Activated CD4-positive, alpha-beta T cell treated with anti-CD3 and anti-CD28 coated beads, Interleukin-2, amount 10 ng/mL, durations not matched to agents 24 days and 14 days (primary cell): ENCODE measurements at regions not wholly inside any gene's neighbourhood (a gene's known extent, or its start where the extent isn't known, plus 50 kb on each side); places are given as distances from the start of the nearest gene placed in this dataset.
"Not testable (repeated sequence)": the region's sequence is repeated elsewhere in the genome, so short reads cannot be mapped to it uniquely, and the experiment has no call there.

Source experiments
- DNase-seq: peaks from one replicate; pipeline ENCODE4 v3.0.0; 2022
- H3K27ac Mint-ChIP-seq: one replicate; pipeline ENCODE4 v1.8.0; 2022; ENCODE audit warnings: mild to moderate bottlenecking, mixed read lengths
- H3K27me3 Mint-ChIP-seq: one replicate; pipeline ENCODE4 v1.8.0; 2022; ENCODE audit warnings: mixed read lengths
- H3K36me3 Mint-ChIP-seq: one replicate; pipeline ENCODE4 v1.8.0; 2022; ENCODE audit warnings: low read depth, mild to moderate bottlenecking, mixed read lengths
- H3K4me1 Mint-ChIP-seq: one replicate; pipeline ENCODE4 v1.8.0; 2021; ENCODE audit warnings: mixed read lengths
- H3K4me3 Mint-ChIP-seq: one replicate; pipeline ENCODE4 v1.8.0; 2022; ENCODE audit warnings: mild to moderate bottlenecking, moderate library complexity, mixed read lengths
- H3K9me3 Mint-ChIP-seq: one replicate; pipeline ENCODE4 v1.8.0; 2021; ENCODE audit warnings: mixed read lengths
- intact Hi-C: fragments of 100-400 bp; cut with micrococcal nuclease; formaldehyde crosslinking; loops from one replicate; pipeline ENCODE4 v1.15.1; 2023

DNA sequence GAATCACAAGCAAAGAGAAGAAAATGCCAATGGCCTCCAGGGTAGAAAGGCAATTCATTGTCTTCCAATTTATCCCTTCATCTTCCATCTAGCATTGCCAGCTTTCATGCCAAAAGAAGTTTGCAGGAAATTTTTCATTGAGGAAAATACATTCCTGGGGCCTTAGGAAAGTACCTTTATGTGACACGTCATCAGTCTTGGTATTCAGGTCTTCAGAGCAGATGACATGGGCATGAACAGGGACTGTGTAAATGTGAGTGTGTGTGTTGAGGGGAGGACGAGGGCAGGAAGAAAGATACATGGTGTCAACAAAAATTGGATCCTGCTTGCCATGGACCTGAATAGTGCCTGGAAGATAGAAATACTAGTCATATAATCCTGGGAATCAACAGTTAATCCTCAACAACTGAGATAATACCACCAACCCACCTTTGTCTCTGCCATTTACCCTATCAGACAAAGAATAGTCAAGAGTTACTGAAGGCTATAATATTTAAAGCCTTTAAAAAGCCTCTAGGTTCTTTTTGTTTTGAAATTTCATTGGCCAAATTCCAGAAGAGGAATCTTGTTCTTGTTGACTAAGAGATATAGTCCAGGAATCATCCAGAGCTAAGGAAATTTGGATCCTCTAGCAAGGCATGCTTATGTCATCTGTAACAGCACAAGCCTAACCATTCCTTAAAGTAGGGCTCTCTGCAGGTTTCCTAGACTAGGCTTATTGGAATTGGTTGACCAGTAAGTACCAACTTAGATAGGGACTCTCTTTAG, 405.8 kb upstream of the SASH1 start:
- Mint-ChIP-seq H3K36me3 (no peaks in the 10 kb centered on the region), H3K4me3 (no peak overlapping the region), H3K27me3 (no peaks in the 10 kb centered on the region), H3K27ac (no peak overlapping the region), H3K9me3 (no peaks in the 10 kb centered on the region), H3K4me1 (no peaks in the 10 kb centered on the region)
- intact Hi-C loops, result no loop called here
- no peak for DNase-seq

GRCh38 chr6:147941143-147941542, 401.5 kb upstream of the SASH1 start:
- Mint-ChIP-seq H3K36me3 (no peaks in the 10 kb centered on the region), H3K9me3 (no peaks in the 10 kb centered on the region), H3K27me3 (no peaks in the 10 kb centered on the region), H3K4me1 (no peaks in the 10 kb centered on the region), H3K4me3 (no peak overlapping the region), H3K27ac (no peak overlapping the region)
- intact Hi-C loops, result no loop called here
- no peak for DNase-seq

GRCh38 chr6:147942363-147942762, 400.3 kb upstream of the SASH1 start:
- no peak overlapping the region for H3K27ac Mint-ChIP-seq
- H3K4me3 Mint-ChIP-seq, result no peak overlapping the region
- H3K36me3 Mint-ChIP-seq, result no peaks in the 10 kb centered on the region
- intact Hi-C loops, result no loop called here
- no peaks in the 10 kb centered on the region for H3K9me3 Mint-ChIP-seq
- no peak for DNase-seq
- H3K27me3 Mint-ChIP-seq, result no peaks in the 10 kb centered on the region
- no peaks in the 10 kb centered on the region for H3K4me1 Mint-ChIP-seq

DNA sequence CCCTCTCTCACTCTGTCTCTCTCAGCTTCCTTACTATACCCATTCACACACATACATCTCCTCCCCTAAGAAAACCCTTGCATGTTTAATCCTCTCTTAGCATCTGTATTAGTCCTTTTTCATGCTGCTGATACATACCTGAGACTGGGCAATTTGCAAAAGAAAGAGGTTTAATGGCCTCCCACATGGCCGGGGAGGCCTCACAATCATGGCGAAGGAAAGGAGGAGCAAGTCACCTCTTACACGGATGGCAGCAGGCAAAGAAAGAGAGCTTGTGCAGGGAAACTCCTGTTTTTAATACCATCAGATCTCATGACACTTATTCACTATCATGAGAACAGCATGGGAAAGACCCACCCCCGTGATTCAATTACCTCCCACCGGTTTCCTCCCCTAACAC, 398.5 kb upstream of the SASH1 start:
- Mint-ChIP-seq H3K4me1 (no peaks in the 10 kb centered on the region), H3K27ac (no peak overlapping the region), H3K9me3 (no peaks in the 10 kb centered on the region), H3K36me3 (no peaks in the 10 kb centered on the region), H3K27me3 (no peaks in the 10 kb centered on the region), H3K4me3 (no peak overlapping the region)
- intact Hi-C loops, result no loop called here
- no peak for DNase-seq

DNA sequence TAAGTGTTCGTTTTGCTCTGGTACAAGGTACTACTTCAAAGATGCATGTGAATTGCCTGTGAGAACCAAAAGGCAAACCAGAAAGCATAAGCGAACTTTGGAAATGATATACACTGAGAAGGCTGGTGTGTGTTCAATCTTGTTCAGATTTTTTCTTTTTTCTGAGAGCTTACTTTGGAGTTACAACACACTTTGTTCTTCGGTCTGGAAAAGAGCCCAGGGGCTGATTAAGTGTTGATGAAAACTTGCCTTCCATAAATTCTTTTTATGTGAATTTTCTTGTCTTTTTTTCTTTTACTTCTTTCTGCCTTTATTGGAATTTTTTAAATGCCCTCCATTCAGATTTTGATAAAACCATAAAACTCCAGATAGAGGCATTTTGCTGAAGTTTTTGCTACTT, 395.1 kb upstream of the SASH1 start:
- intact Hi-C loops, result no loop called here
- H3K9me3 Mint-ChIP-seq, result no peaks in the 10 kb centered on the region

DNA sequence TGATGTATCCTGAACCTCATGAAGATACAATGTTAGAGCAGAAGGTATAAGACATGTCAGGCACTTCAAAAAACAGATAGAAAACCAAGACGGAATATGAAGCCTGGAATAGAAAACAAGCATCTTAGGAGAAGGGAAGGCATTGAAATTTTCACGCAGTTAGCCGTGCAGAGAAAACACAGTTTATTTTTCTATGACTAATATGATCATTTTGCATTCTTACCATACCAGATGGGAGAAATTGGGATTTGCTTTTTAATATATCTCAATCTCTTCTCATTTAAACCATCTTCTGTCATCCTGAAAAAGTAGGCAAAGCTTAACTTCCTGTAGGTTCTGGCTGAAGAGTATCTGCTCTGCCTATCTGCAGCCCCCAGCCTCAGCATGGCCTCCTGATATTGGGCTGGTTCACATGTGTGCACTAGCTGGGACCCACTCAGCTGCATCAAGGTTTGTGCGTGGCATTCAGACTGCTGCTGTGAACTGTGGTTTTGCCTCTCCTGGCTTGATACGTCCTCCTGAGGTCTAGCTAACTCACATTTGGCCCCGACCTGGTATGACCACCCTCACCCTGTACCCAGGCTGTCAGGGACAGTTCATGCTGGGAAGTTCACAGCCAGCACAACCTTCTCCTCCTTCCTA, 392.5 kb upstream of the SASH1 start:
- DNase-seq, result no peak
- H3K36me3 Mint-ChIP-seq, result no peaks in the 10 kb centered on the region
- H3K4me3 Mint-ChIP-seq, result no peak overlapping the region
- no peaks in the 10 kb centered on the region for H3K4me1 Mint-ChIP-seq
- H3K9me3 Mint-ChIP-seq, result no peaks in the 10 kb centered on the region
- H3K27ac Mint-ChIP-seq, result no peak overlapping the region
- intact Hi-C loops, result no loop called here
- H3K27me3 Mint-ChIP-seq, result no peaks in the 10 kb centered on the region

More for the DNA sequence above, 395.1 kb upstream of the SASH1 start:
- H3K4me3 Mint-ChIP-seq, result no peak overlapping the region
- DNase-seq, result no peak
- no peaks in the 10 kb centered on the region for H3K4me1 Mint-ChIP-seq
- H3K27me3 Mint-ChIP-seq, result no peaks in the 10 kb centered on the region
- no peak overlapping the region for H3K27ac Mint-ChIP-seq
- no peaks in the 10 kb centered on the region for H3K36me3 Mint-ChIP-seq

GRCh38 chr6:147950623-147950987, 392.0 kb upstream of the SASH1 start:
- intact Hi-C loops, result no loop called here
- Mint-ChIP-seq H3K9me3 (no peaks in the 10 kb centered on the region), H3K27me3 (no peaks in the 10 kb centered on the region), H3K4me3 (no peak overlapping the region), H3K4me1 (no peaks in the 10 kb centered on the region), H3K36me3 (no peaks in the 10 kb centered on the region), H3K27ac (no peak overlapping the region)
- DNase-seq, result no peak

DNA sequence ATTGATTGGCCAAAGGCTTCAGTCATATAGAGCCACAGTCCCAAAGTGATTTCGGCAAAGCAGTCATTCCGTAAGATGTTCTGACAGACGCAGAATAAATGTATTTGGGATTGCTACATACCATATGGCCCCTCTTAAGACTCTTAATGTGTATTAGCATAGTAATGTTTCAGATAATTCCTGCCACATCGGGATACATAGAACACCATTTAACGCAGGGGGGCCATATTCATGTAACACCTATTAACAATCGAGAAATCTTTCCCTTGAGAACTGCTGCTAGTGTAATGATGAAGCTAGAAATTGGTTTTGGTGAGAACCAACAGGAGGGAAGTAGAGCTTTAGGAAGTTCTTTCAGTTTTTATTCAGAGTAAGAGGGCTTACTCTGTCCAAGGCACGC, 390.9 kb upstream of the SASH1 start:
- Mint-ChIP-seq H3K27ac (no peak overlapping the region), H3K4me3 (no peak overlapping the region), H3K36me3 (no peaks in the 10 kb centered on the region), H3K27me3 (no peaks in the 10 kb centered on the region), H3K9me3 (no peaks in the 10 kb centered on the region), H3K4me1 (no peaks in the 10 kb centered on the region)
- DNase-seq, result no peak
- intact Hi-C loops, result no loop called here

- no peak for DNase-seq
- Mint-ChIP-seq H3K27me3 (no peaks in the 10 kb centered on the region), H3K4me3 (no peak overlapping the region), H3K4me1 (no peaks in the 10 kb centered on the region), H3K9me3 (no peaks in the 10 kb centered on the region), H3K36me3 (no peaks in the 10 kb centered on the region), H3K27ac (no peak overlapping the region)
- intact Hi-C loops, result no loop called here
Observed at GRCh38 chr6:147954938-147955337, 387.7 kb upstream of the SASH1 start.

- Mint-ChIP-seq H3K27ac (no peak overlapping the region), H3K9me3 (no peaks in the 10 kb centered on the region), H3K4me1 (no peaks in the 10 kb centered on the region), H3K36me3 (no peaks in the 10 kb centered on the region), H3K4me3 (no peak overlapping the region), H3K27me3 (no peaks in the 10 kb centered on the region)
- DNase-seq, result no peak
- intact Hi-C loops, result no loop called here
Observed at GRCh38 chr6:147958683-147959082, 384.0 kb upstream of the SASH1 start.

DNA sequence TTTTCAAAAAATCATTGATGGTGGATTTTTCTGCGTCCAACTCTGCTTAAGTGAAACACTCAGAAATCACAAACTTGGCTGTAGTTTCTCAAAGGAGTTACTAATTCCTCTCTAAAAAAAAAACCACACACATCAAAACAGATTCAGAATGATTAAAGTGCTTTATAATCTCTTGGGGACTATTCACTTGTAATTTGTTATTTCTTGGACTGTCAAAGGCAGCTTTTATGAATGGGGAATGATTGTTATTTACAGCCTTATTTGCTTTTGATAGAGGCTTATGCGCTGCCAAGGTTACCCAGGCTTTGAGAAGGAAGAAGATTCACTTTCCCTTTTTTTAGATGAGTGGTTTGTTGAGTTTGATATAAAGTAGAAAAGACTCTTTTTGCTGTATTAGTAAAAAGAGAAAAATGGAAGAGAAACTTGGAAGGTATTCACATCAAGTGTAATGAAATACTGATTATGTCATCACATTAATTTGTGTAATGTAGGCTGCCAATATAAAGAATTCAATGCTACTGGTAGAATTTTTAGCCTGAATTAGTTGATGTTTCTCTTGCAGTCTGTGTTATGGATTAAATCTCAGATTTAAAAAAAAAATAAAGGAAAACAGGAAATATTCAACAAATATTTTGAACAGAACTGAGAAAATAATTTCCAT, 381.0 kb upstream of the SASH1 start:
- Mint-ChIP-seq H3K36me3 (no peaks in the 10 kb centered on the region), H3K4me3 (no peak overlapping the region), H3K4me1 (no peaks in the 10 kb centered on the region), H3K27me3 (no peaks in the 10 kb centered on the region), H3K27ac (no peak overlapping the region), H3K9me3 (peaks cover 4% of the 10 kb centered on the region)
- intact Hi-C loops, result no loop called here
- DNase-seq, result no peak

DNA sequence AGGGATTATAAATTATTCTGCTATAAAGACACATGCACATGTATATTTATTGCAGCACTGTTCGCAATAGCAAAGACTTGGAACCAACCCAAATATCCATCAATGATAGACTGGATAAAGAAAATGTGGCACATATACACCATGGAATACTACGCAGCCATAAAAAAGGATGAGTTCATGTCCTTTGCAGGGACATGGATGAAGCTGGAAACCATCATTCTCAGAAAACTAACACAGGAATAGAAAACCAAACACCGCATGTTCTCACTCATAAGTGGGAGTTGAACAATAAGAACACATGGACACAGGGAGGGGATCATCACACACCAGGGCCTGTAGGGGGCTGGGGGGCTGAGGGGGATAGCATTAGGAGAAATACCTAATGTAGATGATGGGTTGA, 377.2 kb upstream of the SASH1 start:
- H3K4me3 Mint-ChIP-seq, H3K27ac Mint-ChIP-seq, intact Hi-C loops, H3K36me3 Mint-ChIP-seq, DNase-seq, H3K4me1 Mint-ChIP-seq, H3K9me3 Mint-ChIP-seq, H3K27me3 Mint-ChIP-seq: not testable (repeated sequence)

DNA sequence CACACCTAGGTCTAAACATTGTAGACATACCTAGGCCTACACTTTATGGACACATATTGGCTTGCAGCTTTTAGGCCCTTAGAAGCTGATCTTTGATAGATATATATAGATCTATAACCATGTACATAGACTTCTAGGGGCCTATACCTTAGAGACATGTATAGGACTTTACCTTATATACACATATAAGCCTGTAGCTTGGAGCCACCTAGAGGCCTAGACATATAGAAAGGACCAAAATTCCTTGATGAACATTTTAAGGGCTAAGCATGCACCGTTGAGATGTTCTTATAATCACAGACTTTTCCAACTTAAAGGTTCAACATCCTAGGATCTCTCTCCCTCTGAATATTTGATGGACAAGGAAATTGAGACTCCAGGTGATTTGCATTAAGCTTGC, 371.7 kb upstream of the SASH1 start:
- Mint-ChIP-seq H3K4me3 (no peak overlapping the region), H3K27ac (no peak overlapping the region), H3K36me3 (no peaks in the 10 kb centered on the region), H3K9me3 (no peaks in the 10 kb centered on the region), H3K27me3 (no peaks in the 10 kb centered on the region), H3K4me1 (no peaks in the 10 kb centered on the region)
- intact Hi-C loops, result no loop called here
- DNase-seq, result no peak

GRCh38 chr6:147972448-147972847, 370.2 kb upstream of the SASH1 start:
- Mint-ChIP-seq H3K4me1 (no peaks in the 10 kb centered on the region), H3K27me3 (no peaks in the 10 kb centered on the region), H3K36me3 (no peaks in the 10 kb centered on the region), H3K9me3 (no peaks in the 10 kb centered on the region), H3K27ac (no peak overlapping the region), H3K4me3 (no peak overlapping the region)
- DNase-seq, result no peak
- intact Hi-C loops, result no loop called here
